ENCODE measurements at regions not wholly inside any gene's neighbourhood (a gene's known extent, or its start where the extent isn't known, plus 50 kb on each side); places are given as distances from the start of the nearest gene placed in this dataset.

GRCh38 chr15:38085931-38086568 is 151.6 kb downstream of the TMCO5A start:
- Histone ChIP-seq H3K36me3 (ENCODE audit: control insufficient read depth in 1 of 2, insufficient read depth in 2 of 2, low read length in 2 of 2) (no peaks in the 10 kb centered on the region), H3K79me2 (ENCODE audit: insufficient read depth, low read length) (no peaks in the 10 kb centered on the region), H3K9me2 (ENCODE audit: insufficient read depth) (no peaks in the 10 kb centered on the region), H3K27ac (ENCODE audit: low read depth, low read length) (no peak overlapping the region), H3K4me2 (ENCODE audit: low read length) (no peak overlapping the region), H3K27me3 (ENCODE audit: insufficient read depth, low read length) (0 out of 2 replicates have a peak, but pooled peaks cover 6% of the 10 kb centered on the region), H3K4me1 (ENCODE audit: control insufficient read depth in 1 of 2, insufficient read depth in 2 of 2, low read length in 2 of 2) (no peaks in the 10 kb centered on the region), H4K20me1 (ENCODE audit: insufficient read depth) (no peaks in the 10 kb centered on the region), H3K9ac (ENCODE audit: low read length) (no peak overlapping the region), H2AFZ (ENCODE audit: low read depth, low read length, poor library complexity, severe bottlenecking) (no peak overlapping the region), H3K9me3 (ENCODE audit: control insufficient read depth in 1 of 2, insufficient read depth in 1 of 2, low read depth in 1 of 2, low read length in 2 of 2) (no peaks in the 10 kb centered on the region), H3K4me3 (replicated peaks in 1 of 2; ENCODE audit: low read depth in 1 of 2, low read length in 2 of 2) (no peak overlapping the region)
- no peak for TF ChIP-seq EGR1 (IDR thresholded peaks at IDR 0.05; ENCODE audit: low read depth)
- TF ChIP-seq SP1 (IDR thresholded peaks at IDR 0.05; ENCODE audit: low read depth) = no peak
- TF ChIP-seq RAD21 (IDR thresholded peaks at IDR 0.05; ENCODE audit: low read depth) = no peak
- TF ChIP-seq REST (IDR thresholded peaks at IDR 0.05; ENCODE audit: low read depth) = no peak
- no peak for TF ChIP-seq CEBPB (IDR thresholded peaks at IDR 0.05; ENCODE audit: low read depth)
- TF ChIP-seq SRF (IDR thresholded peaks at IDR 0.05; ENCODE audit: low read depth) = no peak
- no peak for TF ChIP-seq SIN3A (IDR thresholded peaks at IDR 0.05; ENCODE audit: low read depth)
- TF ChIP-seq, protein P1, sequence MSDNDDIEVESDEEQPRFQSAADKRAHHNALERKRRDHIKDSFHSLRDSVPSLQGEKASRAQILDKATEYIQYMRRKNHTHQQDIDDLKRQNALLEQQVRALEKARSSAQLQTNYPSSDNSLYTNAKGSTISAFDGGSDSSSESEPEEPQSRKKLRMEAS (IDR thresholded peaks at IDR 0.05) = no peak
- no peak for TF ChIP-seq JUND (IDR thresholded peaks at IDR 0.05)
- TF ChIP-seq YY1 (IDR thresholded peaks at IDR 0.05; ENCODE audit: extremely low read depth, insufficient replicate concordance, low read depth, low read length) = no peak
- DNase-seq (ENCODE audit: low read depth, low spot score) = no peak
- ChIA-PET CTCF (no interaction called here), RAD21 (ENCODE audit: low non-redundant PET in 1 of 2, low total read pairs in 2 of 2, uncharacterized antibody in 2 of 2, unreplicated experiment in 2 of 2) (no interaction called here), POLR2A (no interaction called here)
- no peak for ATAC-seq
- intact Hi-C loops (cut with micrococcal nuclease) = no loop called here
- BruUV-seq (replicated peaks) = no TSS peak

All from HCT116 (cell line).